ENCODE measurements at regions not wholly inside any gene's neighbourhood (a gene's known extent, or its start where the extent isn't known, plus 50 kb on each side); places are given as distances from the start of the nearest gene placed in this dataset.

- no peak for ATAC-seq
Measured at GRCh38 chr3:40843851-40844548, 319.2 kb downstream of the ZNF621 start.

GRCh38 chr3:40844896-40845295, 320.1 kb downstream of the ZNF621 start:
- no peak overlapping the region for H3K4me3 ChIP-seq
- no peak overlapping the region for H3K27ac ChIP-seq
- H3K27me3 ChIP-seq (ENCODE audit: insufficient read depth in 3 of 3, low read length in 2 of 3): no peaks in the 10 kb centered on the region
- no peaks in the 10 kb centered on the region for H3K36me3 ChIP-seq (ENCODE audit: insufficient read depth in 1 of 2, low read depth in 1 of 2)
- no peak for DNase-seq
- no peak for TF ChIP-seq CTCF (IDR thresholded peaks at IDR 0.05)
- no peaks in the 10 kb centered on the region for H3K4me1 ChIP-seq
- no peak for ATAC-seq
- no peaks in the 10 kb centered on the region for H3K9me3 ChIP-seq
- intact Hi-C loops (cut with DNase I): no loop called here
- 95 to 97% (median 97%) methylated on average over 2 of the region's 2 CpGs for WGBS, 3 donors

More at GRCh38 chr3:40843851-40844548, 319.2 kb downstream of the ZNF621 start:
- Histone ChIP-seq H3K27me3 (ENCODE audit: insufficient read depth in 3 of 3, low read length in 2 of 3) (no peaks in the 10 kb centered on the region), H3K4me3 (no peak overlapping the region), H3K9me3 (no peaks in the 10 kb centered on the region), H3K4me1 (no peaks in the 10 kb centered on the region), H3K27ac (no peak overlapping the region), H3K36me3 (ENCODE audit: insufficient read depth in 1 of 2, low read depth in 1 of 2) (no peaks in the 10 kb centered on the region)
- WGBS, 3 donors: 74 to 80% (median 78%) methylated on average over 7 of the region's 7 CpGs
- TF ChIP-seq CTCF (IDR thresholded peaks at IDR 0.05): no peak
- no peak for DNase-seq
- intact Hi-C loops (cut with DNase I): no loop called here

GRCh38 chr3:40845447-40845846, 320.7 kb downstream of the ZNF621 start:
- H3K36me3 ChIP-seq (ENCODE audit: insufficient read depth in 1 of 2, low read depth in 1 of 2): no peaks in the 10 kb centered on the region
- WGBS, 3 donors: 80 to 89% (median 88%) methylated on average over 1 of the region's 1 CpG
- H3K27ac ChIP-seq: no peak overlapping the region
- no peak overlapping the region for H3K4me3 ChIP-seq
- no peak for ATAC-seq
- H3K4me1 ChIP-seq: no peaks in the 10 kb centered on the region
- no peaks in the 10 kb centered on the region for H3K27me3 ChIP-seq (ENCODE audit: insufficient read depth in 3 of 3, low read length in 2 of 3)
- no peaks in the 10 kb centered on the region for H3K9me3 ChIP-seq
- intact Hi-C loops (cut with DNase I): no loop called here
- no peak for TF ChIP-seq CTCF (IDR thresholded peaks at IDR 0.05)
- DNase-seq: no peak

GRCh38 chr3:40845916-40846315, 321.2 kb downstream of the ZNF621 start:
- 50 to 60% (median 55%) methylated on average over 1 of the region's 1 CpG for WGBS, 3 donors

More at GRCh38 chr3:40845916-40846315, 321.2 kb downstream of the ZNF621 start:
- intact Hi-C loops (cut with DNase I): no loop called here
- H3K36me3 ChIP-seq (ENCODE audit: insufficient read depth in 1 of 2, low read depth in 1 of 2): no peaks in the 10 kb centered on the region
- no peaks in the 10 kb centered on the region for H3K9me3 ChIP-seq
- no peak overlapping the region for H3K27ac ChIP-seq
- no peak for ATAC-seq
- H3K4me3 ChIP-seq: no peak overlapping the region
- DNase-seq: no peak
- no peak for TF ChIP-seq CTCF (IDR thresholded peaks at IDR 0.05)
- no peaks in the 10 kb centered on the region for H3K27me3 ChIP-seq (ENCODE audit: insufficient read depth in 3 of 3, low read length in 2 of 3)
- H3K4me1 ChIP-seq: no peaks in the 10 kb centered on the region
